Lower leg skin (tissue), 4 donors: ENCODE measurements at regions not wholly inside any gene's neighbourhood (a gene's known extent, or its start where the extent isn't known, plus 50 kb on each side); places are given as distances from the start of the nearest gene placed in this dataset.
"Not testable (repeated sequence)": the region's sequence is repeated elsewhere in the genome, so short reads cannot be mapped to it uniquely, and the experiment has no call there.

Experiments
- DNase-seq, 2 donors: peaks; one replicate each; pipeline ENCODE4 v3.0.0-alpha.2; 2019; ENCODE audit warnings: low spot score in 2 of 2
- H3K4me3 ChIP-seq: fragments of 200-600 bp; sonication (generic); 2 replicates; pipeline ENCODE4 v1.5.1; 2017; ENCODE audit warnings: mild to moderate bottlenecking, low read depth; ENCODE audit not compliant: poor library complexity, severe bottlenecking
- POLR2A ChIP-seq, 2 donors: fragments of 450-650 bp; IDR thresholded peaks; one replicate each; pipeline ENCODE4 v1.6.1; 2016 to 2017; ENCODE audit warnings: antibody characterized with exemption in 2 of 2, mild to moderate bottlenecking in 1 of 2, moderate library complexity in 1 of 2
- WGBS, 2 donors: methylation state at CpG; one replicate each; pipeline ENCODE4 v1.1.5; 2018; 5-methylcytosine and 5-hydroxymethylcytosine counted together
- intact Hi-C: fragments of 100-400 bp; cut with DNase I; formaldehyde crosslinking; loops from one replicate; pipeline ENCODE4 v1.15.0; 2023; ENCODE audit warnings: low total_unique reads
- TF ChIP-seq, protein P1 (sequence below), 3 donors: fragments of 450-650 bp; IDR thresholded peaks; one replicate each; pipeline ENCODE4 v1.5.1; 2016; ENCODE audit warnings: antibody characterized with exemption in 3 of 3, mild to moderate bottlenecking in 3 of 3, moderate library complexity in 2 of 3

DNA sequence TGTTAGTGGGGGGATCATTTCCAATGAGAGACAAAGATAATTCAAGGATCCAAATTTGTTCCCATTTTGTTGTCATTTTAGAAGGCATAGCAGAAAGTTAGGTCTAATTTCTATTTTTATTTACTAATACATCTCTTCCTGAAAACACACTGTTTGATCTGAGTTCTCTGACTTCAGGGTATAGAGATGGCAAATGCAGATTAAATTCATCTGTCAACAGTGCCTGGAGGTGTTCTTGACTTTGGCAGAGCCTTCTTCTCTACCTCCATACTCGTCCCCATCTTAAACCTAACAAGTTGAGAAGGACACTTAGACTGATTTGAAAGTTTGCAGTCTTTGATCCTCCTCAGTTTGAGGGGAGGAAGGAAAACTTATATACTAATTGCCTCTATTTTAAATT is 308.2 kb downstream of the SOX2 start:
- TF ChIP-seq POLR2A (IDR thresholded peaks at IDR 0.05) = no peak
- TF ChIP-seq, protein P1, sequence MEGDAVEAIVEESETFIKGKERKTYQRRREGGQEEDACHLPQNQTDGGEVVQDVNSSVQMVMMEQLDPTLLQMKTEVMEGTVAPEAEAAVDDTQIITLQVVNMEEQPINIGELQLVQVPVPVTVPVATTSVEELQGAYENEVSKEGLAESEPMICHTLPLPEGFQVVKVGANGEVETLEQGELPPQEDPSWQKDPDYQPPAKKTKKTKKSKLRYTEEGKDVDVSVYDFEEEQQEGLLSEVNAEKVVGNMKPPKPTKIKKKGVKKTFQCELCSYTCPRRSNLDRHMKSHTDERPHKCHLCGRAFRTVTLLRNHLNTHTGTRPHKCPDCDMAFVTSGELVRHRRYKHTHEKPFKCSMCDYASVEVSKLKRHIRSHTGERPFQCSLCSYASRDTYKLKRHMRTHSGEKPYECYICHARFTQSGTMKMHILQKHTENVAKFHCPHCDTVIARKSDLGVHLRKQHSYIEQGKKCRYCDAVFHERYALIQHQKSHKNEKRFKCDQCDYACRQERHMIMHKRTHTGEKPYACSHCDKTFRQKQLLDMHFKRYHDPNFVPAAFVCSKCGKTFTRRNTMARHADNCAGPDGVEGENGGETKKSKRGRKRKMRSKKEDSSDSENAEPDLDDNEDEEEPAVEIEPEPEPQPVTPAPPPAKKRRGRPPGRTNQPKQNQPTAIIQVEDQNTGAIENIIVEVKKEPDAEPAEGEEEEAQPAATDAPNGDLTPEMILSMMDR (IDR thresholded peaks at IDR 0.05) = no peak
- WGBS, 2 donors = 44 to 57% methylated on average over 1 of the region's 1 CpG
- no peak for DNase-seq
- intact Hi-C loops = no loop called here
- H3K4me3 ChIP-seq = no peak overlapping the region

DNA sequence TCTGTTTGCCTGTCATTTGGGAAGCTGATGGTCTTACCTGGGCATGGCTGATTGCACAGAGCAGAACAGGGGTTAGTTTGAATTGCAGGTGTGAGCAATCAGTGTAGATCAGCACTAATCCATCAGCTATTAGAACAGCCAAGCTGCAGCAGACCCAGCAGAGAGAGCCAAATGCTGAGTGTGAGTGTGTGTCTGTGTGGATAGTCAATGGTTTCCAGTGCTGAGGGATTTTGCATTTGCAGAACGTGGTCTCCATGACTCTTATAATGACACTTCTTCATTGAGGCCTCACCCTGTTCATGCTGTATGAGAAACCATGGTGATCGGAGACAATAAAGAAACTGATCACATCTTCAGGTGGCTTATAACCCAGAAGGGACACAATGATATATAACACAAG is 312.1 kb downstream of the SOX2 start:
- DNase-seq = no peak
- no peak overlapping the region for H3K4me3 ChIP-seq
- 70 to 71% methylated on average over 2 of the region's 2 CpGs for whole genome bisulfite sequencing, 2 donors
- intact Hi-C loops = no loop called here
- TF ChIP-seq, protein P1 (IDR thresholded peaks at IDR 0.05) = no peak
- TF ChIP-seq POLR2A (IDR thresholded peaks at IDR 0.05) = no peak

DNA sequence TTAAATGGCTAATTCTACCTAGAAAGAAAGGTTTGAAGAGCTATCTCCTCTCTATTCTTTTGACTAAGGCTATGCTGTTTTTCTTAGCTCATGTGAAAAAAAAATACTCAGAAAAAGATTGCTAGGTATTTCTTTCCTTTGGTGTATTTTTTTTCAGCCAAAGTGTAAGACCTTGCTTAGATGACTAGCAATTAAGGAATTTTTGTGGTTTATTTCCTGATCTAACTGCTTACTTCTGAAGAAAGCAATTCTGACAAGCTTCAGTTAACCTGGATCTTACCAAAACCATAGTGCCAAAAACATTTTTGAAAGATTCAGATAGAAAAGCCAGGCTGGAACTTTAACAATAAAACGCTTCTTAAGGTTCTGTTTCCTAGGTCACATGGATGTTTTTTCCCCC is 315.6 kb downstream of the SOX2 start:
- 81 to 88% methylated on average over 1 of the region's 1 CpG for WGBS, 2 donors
- no peak for TF ChIP-seq POLR2A (IDR thresholded peaks at IDR 0.05)
- TF ChIP-seq, protein P1 (IDR thresholded peaks at IDR 0.05) = no peak
- DNase-seq = no peak
- intact Hi-C loops = no loop called here
- H3K4me3 ChIP-seq = no peak overlapping the region

DNA sequence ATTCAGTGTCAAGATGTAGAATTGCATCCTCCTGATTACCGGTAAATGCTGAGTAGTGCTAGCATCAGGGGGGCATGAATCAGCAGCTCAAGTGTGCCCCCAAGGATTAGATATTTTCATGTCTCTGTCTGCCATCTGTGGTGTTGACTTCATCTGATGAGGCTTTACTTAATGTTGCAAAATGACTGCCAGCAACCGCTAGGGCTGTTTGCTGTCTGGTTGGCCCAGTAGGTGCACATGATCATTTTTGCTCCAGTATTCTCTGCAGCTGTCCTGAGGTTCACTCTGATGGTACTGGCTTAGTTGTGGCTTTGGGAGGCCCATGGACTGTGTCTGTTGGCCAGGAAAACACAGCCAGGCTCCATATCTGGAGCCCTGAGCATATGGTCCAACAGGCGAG is 316.4 kb downstream of the SOX2 start:
- TF ChIP-seq POLR2A (IDR thresholded peaks at IDR 0.05) = no peak
- TF ChIP-seq, protein P1 (IDR thresholded peaks at IDR 0.05) = no peak
- no peak for DNase-seq
- H3K4me3 ChIP-seq = no peak overlapping the region
- WGBS, 2 donors = 81 to 94% methylated on average over 3 of the region's 3 CpGs
- intact Hi-C loops = no loop called here

DNA sequence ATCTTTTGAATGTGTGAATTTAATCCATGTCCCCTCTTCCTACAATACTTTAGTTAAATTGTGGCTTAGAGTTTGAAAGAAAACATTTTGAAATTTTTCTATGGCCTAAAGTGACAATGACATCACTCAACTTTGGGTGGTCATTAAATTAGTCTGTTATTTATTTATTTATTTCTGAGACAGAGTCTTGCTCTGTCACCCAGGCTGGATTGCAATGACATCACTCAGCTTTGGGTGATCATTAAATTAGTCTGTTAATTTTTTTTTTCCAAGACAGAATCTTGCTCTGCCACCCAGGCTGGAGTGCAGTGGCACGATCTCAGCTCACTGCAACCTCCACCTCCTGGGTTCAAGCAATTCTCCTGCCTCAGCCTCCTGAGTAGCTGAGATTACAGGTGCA is 322.5 kb downstream of the SOX2 start:
- DNase-seq, H3K4me3 ChIP-seq, intact Hi-C loops: not testable (repeated sequence)
- 89 to 90% methylated on average over 1 of the region's 1 CpG for whole genome bisulfite sequencing, 2 donors

DNA sequence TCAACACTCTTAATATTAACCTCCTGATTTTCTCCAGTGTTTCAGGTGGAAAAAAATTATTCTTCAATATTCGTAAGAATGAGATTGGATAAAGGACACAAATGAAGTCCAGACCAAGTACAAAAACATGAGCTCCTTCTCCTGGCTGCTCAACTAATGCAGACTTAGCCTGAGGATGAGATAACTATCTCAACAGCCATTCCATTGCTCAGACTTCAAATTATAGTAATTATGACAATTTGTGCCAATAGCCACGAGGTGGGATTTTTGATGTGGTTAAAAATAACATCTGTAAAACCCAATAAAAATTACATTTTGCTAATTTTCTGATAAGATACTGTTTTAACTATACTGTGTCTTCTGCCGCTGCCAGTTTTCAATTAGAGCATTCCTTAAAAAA is 323.6 kb downstream of the SOX2 start:
- no peak for DNase-seq
- TF ChIP-seq, protein P1 (IDR thresholded peaks at IDR 0.05) = no peak
- TF ChIP-seq POLR2A (IDR thresholded peaks at IDR 0.05) = no peak
- WGBS, 2 donors = 43 to 48% methylated on average over 3 of the region's 3 CpGs
- no peak overlapping the region for H3K4me3 ChIP-seq
- intact Hi-C loops = no loop called here
